Coronary artery (tissue), 2 donors: ENCODE measurements at regions not wholly inside any gene's neighbourhood (a gene's known extent, or its start where the extent isn't known, plus 50 kb on each side); places are given as distances from the start of the nearest gene placed in this dataset.

Experiments used
- DNase-seq: peaks from one replicate; pipeline ENCODE4 v3.0.0-alpha.2; 2017; ENCODE audit warnings: low spot score
- H3K27ac ChIP-seq, 2 donors: fragments of 200-600 bp; sonication (generic); one replicate each; pipeline ENCODE4 v1.5.1; 2016 to 2019
- H3K4me3 ChIP-seq: fragments of 200-600 bp; sonication (generic); 2 replicates; pipeline ENCODE4 v1.5.1; 2016; ENCODE audit warnings: mild to moderate bottlenecking, moderate library complexity
- CTCF ChIP-seq: fragments of 200-600 bp; sonication (generic); IDR thresholded peaks from one replicate; pipeline ENCODE4 v1.5.1; 2019; ENCODE audit warnings: antibody characterized with exemption

GRCh38 chr14:98187281-98187680 is 1084.7 kb downstream of the BCL11B start:
- DNase-seq, result no peak
- no peak overlapping the region for H3K27ac ChIP-seq
- no peak overlapping the region for H3K4me3 ChIP-seq
- TF ChIP-seq CTCF, result no peak

GRCh38 chr14:98189062-98189461 is 1082.9 kb downstream of the BCL11B start:
- H3K4me3 ChIP-seq, result no peak overlapping the region
- TF ChIP-seq CTCF, result no peak
- DNase-seq, result no peak
- H3K27ac ChIP-seq, result no peak overlapping the region

- DNase-seq, result no peak
- TF ChIP-seq CTCF, result no peak
- H3K27ac ChIP-seq, result no peak overlapping the region
- H3K4me3 ChIP-seq, result no peak overlapping the region
Observed at GRCh38 chr14:98189511-98189910, 1082.5 kb downstream of the BCL11B start.

GRCh38 chr14:98189944-98190343 is 1082.1 kb downstream of the BCL11B start:
- H3K27ac ChIP-seq, result no peak overlapping the region
- no peak for DNase-seq
- no peak overlapping the region for H3K4me3 ChIP-seq
- no peak for TF ChIP-seq CTCF

- Histone ChIP-seq H3K4me3 (no peak overlapping the region), H3K27ac (no peak overlapping the region)
- no peak for TF ChIP-seq CTCF
- DNase-seq, result no peak
Observed at GRCh38 chr14:98192946-98193345, 1079.1 kb downstream of the BCL11B start.

GRCh38 chr14:98194821-98195220 is 1077.2 kb downstream of the BCL11B start:
- Histone ChIP-seq H3K4me3 (no peak overlapping the region), H3K27ac (no peak overlapping the region)
- no peak for TF ChIP-seq CTCF
- DNase-seq, result no peak

GRCh38 chr14:98195256-98195655 is 1076.7 kb downstream of the BCL11B start:
- no peak for TF ChIP-seq CTCF
- H3K27ac ChIP-seq, result no peak overlapping the region
- DNase-seq, result no peak
- H3K4me3 ChIP-seq, result no peak overlapping the region
